ENCODE measurements at regions not wholly inside any gene's neighbourhood (a gene's known extent, or its start where the extent isn't known, plus 50 kb on each side); places are given as distances from the start of the nearest gene placed in this dataset.

- no peaks in the 10 kb centered on the region for H3K36me3 ChIP-seq
Observed at GRCh38 chr1:115412286-115412685, 74.2 kb upstream of the NGF start.

GRCh38 chr1:115411371-115412063 is 73.5 kb upstream of the NGF start:
- no peaks in the 10 kb centered on the region for H3K36me3 ChIP-seq
- no peak for TF ChIP-seq CTCF (IDR thresholded peaks at IDR 0.05 in 8 of 11, conservative IDR thresholded peaks at IDR 0.05 in 3 of 11)
- TF ChIP-seq POLR2AphosphoS5 (IDR thresholded peaks at IDR 0.05) = no peak
- TF ChIP-seq POLR2A (IDR thresholded peaks at IDR 0.05) = no peak
- H3K27ac ChIP-seq = no peak overlapping the region
- H3K4me1 ChIP-seq = no peaks in the 10 kb centered on the region
- DNase-seq = no peak
- intact Hi-C loops (cut with DNase I; ENCODE audit: low total_unique reads) = no loop called here
- peaks cover 0 to 2% (median 0%) of the 10 kb centered on the region in 8 donors for H3K9me3 ChIP-seq
- 68 to 89% (median 78%) methylated on average over 1 of the region's 1 CpG for WGBS, 5 donors
- H3K4me3 ChIP-seq = no peak overlapping the region
- no peaks in the 10 kb centered on the region for H3K27me3 ChIP-seq (replicated peaks in 1 of 7)

More at GRCh38 chr1:115412286-115412685, 74.2 kb upstream of the NGF start:
- Histone ChIP-seq H3K27me3 (replicated peaks in 1 of 7) (no peaks in the 10 kb centered on the region), H3K9me3 (no peaks in the 10 kb centered on the region), H3K27ac (no peak overlapping the region), H3K4me1 (no peaks in the 10 kb centered on the region), H3K4me3 (no peak overlapping the region)
- no peak for DNase-seq
- no peak for TF ChIP-seq CTCF (IDR thresholded peaks at IDR 0.05 in 8 of 11, conservative IDR thresholded peaks at IDR 0.05 in 3 of 11)
- TF ChIP-seq POLR2AphosphoS5 (IDR thresholded peaks at IDR 0.05) = no peak
- TF ChIP-seq POLR2A (IDR thresholded peaks at IDR 0.05) = no peak
- intact Hi-C loops (cut with DNase I; ENCODE audit: low total_unique reads) = no loop called here

GRCh38 chr1:115409094-115410015 is 71.3 kb upstream of the NGF start:
- H3K27ac ChIP-seq = no peak overlapping the region
- 66 to 88% (median 80%) methylated on average over 7 of the region's 7 CpGs for WGBS, 5 donors

More at GRCh38 chr1:115409094-115410015, 71.3 kb upstream of the NGF start:
- H3K9me3 ChIP-seq = peaks cover 0 to 8% (median 0%) of the 10 kb centered on the region in 8 donors
- H3K4me3 ChIP-seq = no peak overlapping the region
- H3K27me3 ChIP-seq (replicated peaks in 1 of 7) = no peaks in the 10 kb centered on the region
- no peaks in the 10 kb centered on the region for H3K36me3 ChIP-seq
- no peak for DNase-seq
- TF ChIP-seq POLR2AphosphoS5 (IDR thresholded peaks at IDR 0.05) (no peak), POLR2A (IDR thresholded peaks at IDR 0.05) (no peak), CTCF (IDR thresholded peaks at IDR 0.05 in 8 of 11, conservative IDR thresholded peaks at IDR 0.05 in 3 of 11) (no peak)
- intact Hi-C loops (cut with DNase I; ENCODE audit: low total_unique reads) = no loop called here
- no peaks in the 10 kb centered on the region for H3K4me1 ChIP-seq
